GM21737 (cell line): ENCODE measurements at regions not wholly inside any gene's neighbourhood (a gene's known extent, or its start where the extent isn't known, plus 50 kb on each side); places are given as distances from the start of the nearest gene placed in this dataset.
"Not testable (repeated sequence)": the region's sequence is repeated elsewhere in the genome, so short reads cannot be mapped to it uniquely, and the experiment has no call there.

Source experiments
- ATAC-seq: cut with Tn5 transposase; IDR thresholded peaks from one replicate; pipeline ENCODE4 v1.9.1; 2021; ENCODE audit warnings: mild to moderate bottlenecking, moderate library complexity; ENCODE audit not compliant: unreplicated experiment

- no peak for ATAC-seq
These were observed 130.9 kb downstream of the ASB7 start for GRCh38 chr15:100733101-100733842.

GRCh38 chr15:100733843-100734185 is 131.4 kb downstream of the ASB7 start:
- not testable (repeated sequence) for ATAC-seq

DNA sequence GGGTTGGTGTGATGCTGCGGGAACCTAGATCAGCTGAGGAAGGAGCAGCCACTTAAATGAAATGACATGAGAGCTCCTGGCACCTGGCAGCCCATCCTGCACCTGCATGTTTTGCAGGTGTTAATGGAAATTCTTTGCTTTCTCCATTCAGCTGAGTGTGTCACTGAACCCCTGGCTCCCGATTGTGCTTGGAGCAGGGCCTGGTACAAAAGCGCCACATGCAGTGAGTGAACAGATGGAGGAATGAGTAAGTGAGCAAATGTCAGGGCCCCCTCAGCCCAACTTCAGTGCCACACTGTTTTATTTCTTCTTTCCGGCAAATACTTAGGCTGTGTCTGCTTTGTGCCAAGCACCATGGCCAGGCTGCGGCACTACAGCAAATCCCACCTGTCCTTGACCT is 132.2 kb downstream of the ASB7 start:
- ATAC-seq = no peak

GRCh38 chr15:100735129-100736053 is 133.0 kb downstream of the ASB7 start:
- ATAC-seq = no peak

- no peak for ATAC-seq
These were observed 134.8 kb downstream of the ASB7 start for GRCh38 chr15:100737214-100737613.

DNA sequence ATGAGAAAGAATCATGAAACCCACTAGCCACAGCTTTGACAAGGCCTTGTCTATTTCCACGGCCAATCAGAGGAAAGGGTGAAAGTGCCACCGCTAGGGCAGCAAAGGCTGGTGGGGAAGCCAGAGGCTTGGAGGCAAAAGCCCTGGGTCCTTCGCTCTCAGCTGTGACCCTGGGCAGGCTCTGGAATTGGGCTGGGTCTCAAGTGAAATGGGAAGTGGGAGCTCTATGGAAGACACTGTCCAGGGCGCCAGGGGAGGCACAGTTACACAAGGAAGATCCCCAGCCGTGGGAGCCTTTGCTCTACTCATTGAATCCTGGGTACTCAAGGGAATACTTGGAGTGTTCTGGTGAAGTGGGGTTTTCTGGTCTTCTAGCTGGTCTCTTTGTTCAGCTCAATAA is 136.2 kb downstream of the ASB7 start:
- ATAC-seq = no peak

GRCh38 chr15:100740138-100740537 is 137.7 kb downstream of the ASB7 start:
- ATAC-seq = no peak

GRCh38 chr15:100751585-100751984 is 128.0 kb upstream of the ALDH1A3 start:
- no peak for ATAC-seq

DNA sequence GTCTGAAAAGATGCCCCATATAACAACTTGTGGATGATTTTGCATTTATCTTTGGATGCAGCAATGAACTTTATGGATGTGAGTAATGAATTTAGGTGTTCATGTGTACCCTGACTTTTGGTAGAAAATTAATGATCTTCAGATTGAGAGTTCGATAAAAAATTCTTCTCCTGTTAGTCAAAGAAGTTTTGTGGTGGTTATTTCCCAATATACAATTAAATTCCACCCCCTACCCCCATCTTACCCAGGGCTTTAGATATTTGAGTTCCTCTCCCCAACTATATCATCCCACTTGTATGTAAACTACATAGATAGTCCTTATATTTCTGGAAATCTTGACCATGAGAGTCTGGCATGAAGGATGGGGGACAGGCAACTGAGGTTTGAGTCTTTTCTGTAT is 126.1 kb upstream of the ALDH1A3 start:
- ATAC-seq = no peak

DNA sequence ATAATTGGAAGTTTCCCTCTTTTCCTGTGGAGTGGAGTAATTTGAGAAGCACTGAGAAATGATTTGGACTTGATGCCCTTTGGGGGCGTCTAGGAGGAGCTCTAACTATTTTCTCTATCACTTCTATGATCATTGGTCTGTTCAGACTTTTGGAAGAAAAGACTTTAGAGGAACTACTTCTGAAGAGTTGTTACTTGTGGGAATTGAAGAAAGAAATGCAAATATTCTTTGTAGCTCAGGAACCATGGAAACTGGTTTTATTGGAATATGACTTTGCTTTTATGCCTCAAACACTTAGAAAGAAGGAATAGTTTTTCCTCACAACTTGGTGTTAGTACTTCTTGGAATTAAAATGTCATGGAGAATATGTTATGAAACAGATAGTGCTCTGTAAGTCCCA is 122.0 kb upstream of the ALDH1A3 start:
- no peak for ATAC-seq

- no peak for ATAC-seq
These were observed 121.1 kb upstream of the ALDH1A3 start for GRCh38 chr15:100758555-100758954.

GRCh38 chr15:100759106-100759505 is 120.5 kb upstream of the ALDH1A3 start:
- no peak for ATAC-seq

- ATAC-seq = no peak
These were observed 119.8 kb upstream of the ALDH1A3 start for GRCh38 chr15:100759698-100760356.

- ATAC-seq = no peak
These were observed 119.2 kb upstream of the ALDH1A3 start for GRCh38 chr15:100760357-100760903.

GRCh38 chr15:100761290-100761935 is 118.2 kb upstream of the ALDH1A3 start:
- ATAC-seq = no peak

DNA sequence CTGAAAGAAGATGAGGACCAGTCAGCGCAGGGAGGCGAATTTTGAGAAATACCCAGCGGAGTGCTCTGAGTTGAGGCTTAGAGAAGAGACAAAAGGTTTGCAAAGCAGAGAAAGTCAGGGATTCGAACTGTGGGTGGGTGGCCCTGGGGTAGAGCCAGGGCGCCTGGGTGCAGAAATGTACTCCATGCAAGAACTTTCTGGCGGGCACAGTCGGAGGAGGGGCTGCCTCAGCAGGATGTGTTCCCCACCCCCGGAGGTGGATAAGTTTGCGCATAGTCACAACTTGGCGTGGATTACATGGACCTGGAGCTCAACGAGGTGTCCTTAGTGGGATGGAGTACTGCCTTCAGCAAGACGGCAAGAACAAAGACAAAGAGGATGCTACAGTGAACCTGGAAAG is 117.3 kb upstream of the ALDH1A3 start:
- no peak for ATAC-seq

DNA sequence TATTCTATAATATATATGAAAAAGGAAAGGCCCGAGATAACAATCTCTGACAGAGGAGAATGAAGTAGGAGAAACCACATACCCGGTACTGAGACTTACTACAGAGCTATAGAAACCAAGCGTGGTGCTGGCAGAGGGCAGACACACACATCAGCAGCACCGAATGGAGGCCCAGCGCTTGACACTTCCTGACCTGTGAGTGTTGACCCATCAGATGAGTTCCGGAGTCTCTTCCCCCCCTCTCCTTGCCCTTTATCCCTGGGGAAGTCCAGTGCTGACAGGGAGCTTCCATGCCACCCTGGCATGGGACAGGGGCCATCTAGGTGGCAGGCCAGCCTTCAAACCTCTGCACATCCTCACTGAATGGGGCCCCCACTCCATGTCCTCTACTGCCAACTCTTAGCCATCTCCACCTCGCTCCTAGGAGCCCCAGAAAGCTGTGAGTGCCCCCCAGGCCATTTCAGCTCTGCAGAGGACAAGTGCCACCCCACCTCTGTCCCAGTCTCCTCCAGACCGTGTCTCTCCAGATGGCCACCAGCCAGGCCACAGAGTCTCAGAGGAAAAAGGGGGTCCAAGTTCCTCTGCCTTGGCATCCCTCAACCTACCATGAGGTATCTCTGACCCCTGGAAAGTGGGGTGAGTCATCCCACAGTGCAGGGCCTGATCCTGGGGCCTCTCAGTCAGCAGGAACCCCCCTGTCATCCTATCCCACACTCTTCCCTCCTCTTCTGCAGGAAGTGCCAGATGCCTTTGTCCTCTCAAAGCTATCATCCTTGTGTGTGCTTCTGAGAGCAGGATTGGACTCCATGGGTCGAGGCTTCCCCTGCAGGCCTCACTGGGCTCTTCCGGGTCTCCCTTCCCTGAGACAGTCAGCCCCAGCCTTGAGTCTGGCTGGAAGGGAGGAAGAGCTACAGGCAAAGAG is 116.5 kb upstream of the ALDH1A3 start:
- ATAC-seq = no peak

GRCh38 chr15:100763835-100764750 is 115.5 kb upstream of the ALDH1A3 start:
- ATAC-seq = no peak
